Suprapubic skin (tissue), 3 donors: ENCODE measurements at regions not wholly inside any gene's neighbourhood (a gene's known extent, or its start where the extent isn't known, plus 50 kb on each side); places are given as distances from the start of the nearest gene placed in this dataset.
"Not testable (repeated sequence)": the region's sequence is repeated elsewhere in the genome, so short reads cannot be mapped to it uniquely, and the experiment has no call there.

Source experiments
- CTCF ChIP-seq, 2 donors: fragments of 200-600 bp in 1 of 2; fragments of 450-650 bp in 1 of 2; sonication (generic) in 1 of 2; IDR thresholded peaks; one replicate each; pipeline ENCODE4 v1.5.1; 2016 to 2019; ENCODE audit warnings: antibody characterized with exemption in 2 of 2, mild to moderate bottlenecking in 1 of 2, moderate library complexity in 1 of 2
- EP300 ChIP-seq: sonication (generic); formaldehyde crosslinking; IDR thresholded peaks from one replicate; pipeline ENCODE4 v1.6.1; 2017; ENCODE audit warnings: antibody characterized with exemption
- POLR2A ChIP-seq, 2 donors: fragments of 450-650 bp; IDR thresholded peaks; one replicate each; pipeline ENCODE4 v1.6.1; 2017; ENCODE audit warnings: antibody characterized with exemption in 2 of 2, mild to moderate bottlenecking in 2 of 2, moderate library complexity in 2 of 2

DNA sequence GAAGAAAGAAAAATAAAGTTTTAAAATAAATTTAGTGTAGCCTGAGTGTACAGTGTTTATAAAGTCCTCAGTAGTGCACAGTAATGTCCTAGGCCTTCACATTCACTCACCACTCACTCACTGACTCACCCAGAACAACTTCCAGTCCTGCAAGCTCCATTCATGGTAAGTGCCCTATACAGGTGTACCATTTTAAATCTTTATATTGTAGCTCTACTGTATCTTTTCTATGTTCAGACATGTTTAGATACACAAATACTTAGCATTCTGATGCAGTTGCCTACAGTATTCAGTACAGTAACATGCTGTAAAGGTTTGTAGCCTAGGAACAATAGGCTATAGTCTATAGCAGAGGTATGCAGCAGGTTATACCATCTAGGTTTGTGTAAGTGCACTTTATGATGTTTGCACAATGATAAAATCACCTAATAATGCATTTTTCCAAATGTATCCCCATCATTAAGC lies 73.6 kb upstream of the BCAR3 start:
- TF ChIP-seq CTCF (IDR thresholded peaks at IDR 0.05); POLR2A (IDR thresholded peaks at IDR 0.05); EP300: not testable (repeated sequence)
